H1 (cell line): ENCODE measurements at regions not wholly inside any gene's neighbourhood (a gene's known extent, or its start where the extent isn't known, plus 50 kb on each side); places are given as distances from the start of the nearest gene placed in this dataset.

Experiments used
- ATF3 ChIP-seq: IDR thresholded peaks from 2 replicates; pipeline ENCODE4 v1.6.1; 2011; ENCODE audit warnings: low read depth, mild to moderate bottlenecking, low read length; ENCODE audit not compliant: insufficient read depth
- FOSL1 ChIP-seq: IDR thresholded peaks from 2 replicates; pipeline ENCODE4 v1.6.1; 2011; ENCODE audit warnings: mild to moderate bottlenecking, low read depth, low read length, moderate library complexity; ENCODE audit not compliant: insufficient read depth
- GABPA ChIP-seq: IDR thresholded peaks from 2 replicates; pipeline ENCODE4 v1.6.1; 2011; ENCODE audit warnings: mild to moderate bottlenecking, low read length, moderate library complexity, borderline replicate concordance; ENCODE audit not compliant: insufficient read depth
- SAP30 ChIP-seq: fragments of 300-600 bp; sonication (generic); IDR thresholded peaks from 2 replicates; pipeline ENCODE4 v1.7.1; 2012; ENCODE audit warnings: low read length, moderate library complexity, mild to moderate bottlenecking, inconsistent platforms; ENCODE audit not compliant: insufficient read depth, insufficient replicate concordance
- SP1 ChIP-seq: IDR thresholded peaks from 2 replicates; pipeline ENCODE4 v1.6.1; 2011; ENCODE audit warnings: low read depth, low read length

DNA sequence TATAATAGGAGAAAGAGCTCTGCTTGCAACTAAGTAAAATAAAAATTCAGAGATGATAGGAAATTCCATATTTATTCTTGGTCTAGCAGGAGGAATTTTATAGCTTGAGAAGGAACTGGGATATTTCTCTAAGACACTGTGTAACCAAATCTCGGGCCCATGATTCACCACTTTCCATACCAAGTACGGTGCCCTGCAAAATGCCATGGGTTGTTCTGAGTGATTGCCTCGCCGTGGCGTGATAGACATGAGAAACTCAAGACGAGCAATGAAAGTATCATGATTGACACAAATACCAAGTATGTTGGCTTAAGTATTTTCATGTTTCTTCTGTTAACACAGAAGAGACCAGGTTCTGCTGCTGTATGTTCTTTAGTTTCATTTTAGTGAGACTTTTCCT is 167.2 kb downstream of the LMO4 start (continued):
- TF ChIP-seq ATF3, result no peak
- no peak for TF ChIP-seq FOSL1
- TF ChIP-seq GABPA, result no peak
- TF ChIP-seq SAP30, result no peak
- no peak for TF ChIP-seq SP1
